HG03521 (cell line): ENCODE measurements at regions not wholly inside any gene's neighbourhood (a gene's known extent, or its start where the extent isn't known, plus 50 kb on each side); places are given as distances from the start of the nearest gene placed in this dataset.

Experiments used
- ATAC-seq: cut with Tn5 transposase; IDR thresholded peaks from one replicate; pipeline ENCODE4 v1.9.1; 2021; ENCODE audit warnings: mild to moderate bottlenecking, moderate library complexity; ENCODE audit not compliant: unreplicated experiment

DNA sequence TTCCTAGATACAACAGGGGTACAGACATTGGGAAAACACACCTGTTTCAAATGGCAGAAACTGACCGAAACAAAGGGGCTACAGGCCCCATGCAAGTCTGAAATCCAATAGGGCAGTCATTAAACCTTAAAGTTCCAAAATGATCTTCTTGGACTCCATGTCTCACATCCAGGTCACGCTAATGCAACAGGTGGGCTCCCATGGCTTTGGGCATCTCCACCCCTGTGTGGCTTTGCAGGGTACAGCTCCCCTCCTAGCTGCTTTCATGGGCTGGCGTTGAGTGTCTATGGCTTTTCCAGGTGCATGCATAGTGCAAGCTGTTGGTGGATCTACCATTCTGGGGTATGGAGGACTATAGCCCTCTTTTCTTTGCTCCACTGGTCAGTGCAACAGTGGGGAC, 248.1 kb upstream of the RHOBTB1 start:
- ATAC-seq: no peak

DNA sequence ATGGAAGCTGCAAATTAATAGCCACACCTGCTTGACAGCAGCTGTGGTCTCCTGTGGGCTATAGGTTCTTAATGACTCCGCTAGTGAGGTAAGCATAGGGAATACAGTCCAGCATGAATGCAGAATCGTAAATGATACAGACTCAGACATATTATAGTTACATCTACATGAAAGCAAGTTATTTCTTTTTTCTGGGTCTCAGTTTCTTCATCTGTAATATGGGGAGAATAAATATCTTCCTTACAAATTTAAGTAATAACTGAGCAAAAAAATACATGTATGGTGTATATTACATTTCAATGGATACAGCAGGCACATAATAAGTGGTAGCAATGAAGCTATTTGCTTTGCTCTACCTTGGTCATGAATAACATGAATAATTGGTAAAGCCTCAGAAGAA, 245.9 kb upstream of the RHOBTB1 start:
- ATAC-seq: no peak

DNA sequence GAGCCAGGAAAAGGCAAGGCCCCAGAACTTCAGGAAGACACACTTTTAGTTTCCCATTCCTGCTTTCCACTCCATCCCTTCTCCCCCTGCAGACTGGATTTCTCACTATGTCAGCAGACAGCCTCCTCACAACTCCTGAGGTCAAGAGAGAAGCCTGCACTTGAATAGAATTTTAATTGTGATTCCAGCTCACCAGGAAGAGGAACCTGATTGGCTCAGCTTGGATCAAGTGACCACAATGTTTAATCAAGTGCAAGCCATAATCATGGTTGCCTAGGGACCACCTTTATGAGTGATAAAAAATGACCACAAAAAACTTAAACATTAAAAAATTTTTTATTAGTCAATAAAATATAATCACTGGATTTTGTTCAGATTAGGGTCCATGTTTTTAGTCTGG, 244.7 kb upstream of the RHOBTB1 start:
- ATAC-seq: no peak

DNA sequence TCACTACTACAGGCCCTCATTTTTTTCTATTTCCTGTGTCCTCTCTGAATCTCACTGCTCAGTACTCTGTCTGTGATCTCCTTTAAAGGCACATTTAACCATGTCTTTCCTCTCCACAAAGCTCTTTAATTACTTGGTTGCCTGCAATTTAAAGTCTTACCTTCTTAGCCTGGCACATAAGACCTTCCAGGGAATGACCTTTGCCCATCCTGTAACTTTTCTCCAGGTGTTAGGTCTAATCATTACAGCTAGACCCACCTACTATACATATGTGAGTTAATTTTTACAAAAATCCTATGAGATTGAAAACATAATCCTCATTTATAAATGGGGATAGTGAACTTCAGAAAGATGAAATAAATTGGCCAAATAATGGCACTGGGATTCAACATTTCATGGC, 244.1 kb upstream of the RHOBTB1 start:
- ATAC-seq: no peak

DNA sequence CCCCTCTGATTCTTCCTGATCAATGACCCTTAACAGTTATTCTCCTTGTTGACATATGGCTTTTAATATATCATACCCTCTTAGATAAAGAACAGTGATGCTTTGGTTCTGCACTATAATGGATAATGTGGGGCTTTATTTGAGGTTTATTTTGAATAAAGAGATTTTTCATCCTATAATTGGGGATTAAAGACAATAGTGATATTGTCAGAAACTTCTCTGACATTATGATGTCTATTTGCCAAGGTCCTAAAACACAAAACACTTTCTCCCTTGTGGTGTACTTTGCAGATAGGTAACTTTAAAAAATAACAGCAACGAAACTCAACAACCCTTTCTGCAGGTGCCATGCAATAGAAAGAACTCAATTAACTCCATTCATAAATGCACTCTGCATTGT, 243.6 kb upstream of the RHOBTB1 start:
- ATAC-seq: no peak

DNA sequence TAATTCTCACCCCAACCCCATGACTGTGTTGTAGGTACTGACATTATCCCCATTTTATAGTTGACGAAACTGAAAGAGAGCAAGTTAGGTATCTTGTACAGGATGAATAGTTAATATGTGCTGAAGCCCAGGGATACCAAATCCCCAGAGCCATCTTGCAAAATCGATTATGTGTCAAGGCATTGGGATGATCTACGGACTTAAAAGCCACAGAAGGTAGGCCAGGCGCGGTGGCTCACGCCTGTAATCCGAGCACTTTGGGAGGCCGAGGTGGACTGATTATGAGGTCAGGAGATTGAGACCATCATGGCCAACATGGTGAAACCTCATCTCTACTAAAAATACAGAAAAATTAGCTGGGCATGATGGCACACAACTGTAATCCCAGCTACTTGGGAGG, 242.4 kb upstream of the RHOBTB1 start:
- no peak for ATAC-seq

DNA sequence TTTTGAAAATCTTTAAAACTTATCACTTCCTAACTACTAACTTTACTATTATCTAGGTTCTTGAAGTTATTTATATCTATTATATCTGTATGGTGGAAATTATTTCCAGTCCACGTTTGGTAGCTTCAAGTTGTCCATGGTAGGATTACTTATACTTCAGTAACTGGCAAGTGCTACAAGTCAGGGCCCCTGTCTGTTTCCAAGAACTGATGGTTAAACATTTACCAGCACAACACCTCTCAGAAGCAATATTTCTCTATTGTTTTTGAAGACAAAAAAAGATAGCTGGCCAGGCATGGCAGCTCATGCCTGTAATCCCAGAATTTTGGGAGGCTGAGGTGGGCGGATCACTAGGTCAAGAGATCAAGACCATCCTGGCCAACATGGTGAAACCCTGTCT, 240.4 kb upstream of the RHOBTB1 start:
- ATAC-seq: no peak

DNA sequence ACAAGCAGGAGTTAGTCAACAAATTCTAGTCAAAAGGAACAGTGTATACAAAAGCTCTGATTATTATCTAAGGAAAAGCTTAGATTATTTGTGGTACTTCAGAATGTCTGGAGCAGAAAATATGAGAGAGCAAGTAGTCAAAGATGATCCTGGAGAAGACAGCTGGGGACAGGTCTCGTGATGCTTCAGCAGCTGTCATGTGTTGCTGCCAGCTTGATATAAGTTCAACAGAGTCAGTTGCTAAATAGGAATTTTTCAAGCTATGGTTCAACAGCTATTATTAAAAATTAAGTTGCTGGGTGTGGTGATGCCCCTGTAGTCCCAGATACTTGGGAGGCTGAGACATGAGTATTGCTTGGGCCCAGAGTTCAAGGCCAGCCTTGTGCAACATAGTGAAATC, 240.0 kb upstream of the RHOBTB1 start:
- ATAC-seq: no peak

DNA sequence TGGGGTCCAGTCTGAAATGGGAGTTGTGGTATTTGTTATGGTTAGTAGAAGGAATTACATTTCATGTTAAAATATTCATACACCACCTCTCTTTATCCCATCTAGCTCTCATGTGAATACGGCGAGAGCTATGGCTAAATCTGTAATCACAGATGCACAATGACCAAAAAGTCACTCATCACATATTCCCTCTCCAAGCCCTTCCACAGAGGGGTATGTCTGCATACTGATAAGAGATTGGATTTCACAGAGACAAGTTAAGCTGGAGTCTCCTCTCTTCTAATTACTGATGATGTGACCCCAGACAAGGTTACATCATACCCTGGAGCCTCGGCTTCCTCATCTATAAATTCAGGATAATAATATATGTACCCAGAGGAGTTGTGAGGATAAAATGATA, 237.8 kb upstream of the RHOBTB1 start:
- ATAC-seq: no peak

DNA sequence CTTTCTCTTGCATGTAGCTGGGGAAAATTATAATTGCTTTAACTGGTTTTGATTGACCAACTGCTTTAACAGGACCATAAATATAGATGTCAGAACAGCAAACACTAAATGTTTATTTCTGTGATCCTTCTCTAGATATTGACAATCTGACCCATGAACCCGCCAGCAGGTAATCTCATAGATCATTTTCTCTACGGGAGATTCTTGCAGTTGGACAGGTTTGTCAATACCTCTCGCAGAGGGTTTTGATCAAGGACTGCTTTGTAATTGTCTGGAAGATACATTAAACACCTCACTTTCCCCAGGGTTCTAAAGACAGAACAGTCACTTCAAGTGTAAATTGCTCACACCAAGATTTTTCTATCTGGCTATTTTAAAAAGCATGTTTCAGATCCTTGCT, 235.8 kb upstream of the RHOBTB1 start:
- no peak for ATAC-seq

DNA sequence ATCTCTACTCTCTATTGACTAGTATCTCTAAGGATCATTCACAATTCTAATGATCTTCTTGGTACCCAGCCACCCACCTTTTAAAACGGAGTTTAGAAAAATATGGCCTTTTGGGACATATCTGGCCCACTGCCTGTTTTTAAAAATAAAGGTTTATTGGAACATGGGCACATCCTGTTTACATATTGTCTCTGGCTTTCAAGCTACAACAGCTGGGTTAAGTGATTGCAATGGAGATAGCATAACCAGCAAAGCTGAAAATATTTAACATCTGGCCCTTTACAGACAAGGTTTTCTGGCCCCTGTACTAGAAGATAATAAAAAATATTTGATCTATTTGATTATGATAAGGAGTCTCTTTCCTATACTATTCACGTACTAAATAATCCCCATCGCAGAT, 232.4 kb upstream of the RHOBTB1 start:
- no peak for ATAC-seq

DNA sequence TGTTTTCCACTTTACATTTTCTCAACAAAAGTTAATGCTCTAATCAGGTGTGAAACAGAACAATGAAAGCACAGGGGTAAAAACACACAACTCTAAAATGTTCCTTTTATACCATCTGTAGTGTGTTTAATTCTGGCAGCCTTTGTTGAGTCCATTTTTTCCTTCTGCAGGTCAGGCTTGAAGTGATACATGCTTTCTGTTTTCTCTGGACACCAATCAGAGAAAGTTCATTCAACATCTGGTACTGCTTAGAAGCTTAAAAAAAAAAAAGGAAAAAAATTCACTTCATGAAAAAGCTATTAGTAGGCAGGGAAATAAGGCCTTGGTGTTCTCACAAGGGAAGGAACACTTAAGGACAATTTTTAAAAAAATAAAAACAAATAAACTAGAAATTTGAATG, 231.3 kb upstream of the RHOBTB1 start:
- no peak for ATAC-seq

DNA sequence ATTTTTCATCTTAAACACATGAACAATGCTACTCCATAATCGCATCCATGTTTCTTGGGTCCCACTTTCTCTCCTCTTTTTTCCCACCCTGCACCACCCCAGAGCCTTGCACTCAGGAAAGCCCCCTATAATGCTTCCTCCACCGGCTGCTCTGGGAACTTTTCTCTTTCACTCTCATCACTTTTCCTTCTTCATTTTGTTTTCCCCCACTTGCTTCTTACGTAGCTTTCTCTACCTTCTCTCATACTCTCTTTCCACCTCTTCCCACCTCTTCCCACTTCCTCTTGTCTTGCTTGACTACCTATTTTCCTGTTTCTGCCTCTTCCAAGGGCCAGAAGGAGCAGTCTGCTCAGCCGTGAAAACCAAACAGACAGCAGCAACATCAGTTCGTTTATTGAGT, 229.5 kb upstream of the RHOBTB1 start:
- no peak for ATAC-seq

DNA sequence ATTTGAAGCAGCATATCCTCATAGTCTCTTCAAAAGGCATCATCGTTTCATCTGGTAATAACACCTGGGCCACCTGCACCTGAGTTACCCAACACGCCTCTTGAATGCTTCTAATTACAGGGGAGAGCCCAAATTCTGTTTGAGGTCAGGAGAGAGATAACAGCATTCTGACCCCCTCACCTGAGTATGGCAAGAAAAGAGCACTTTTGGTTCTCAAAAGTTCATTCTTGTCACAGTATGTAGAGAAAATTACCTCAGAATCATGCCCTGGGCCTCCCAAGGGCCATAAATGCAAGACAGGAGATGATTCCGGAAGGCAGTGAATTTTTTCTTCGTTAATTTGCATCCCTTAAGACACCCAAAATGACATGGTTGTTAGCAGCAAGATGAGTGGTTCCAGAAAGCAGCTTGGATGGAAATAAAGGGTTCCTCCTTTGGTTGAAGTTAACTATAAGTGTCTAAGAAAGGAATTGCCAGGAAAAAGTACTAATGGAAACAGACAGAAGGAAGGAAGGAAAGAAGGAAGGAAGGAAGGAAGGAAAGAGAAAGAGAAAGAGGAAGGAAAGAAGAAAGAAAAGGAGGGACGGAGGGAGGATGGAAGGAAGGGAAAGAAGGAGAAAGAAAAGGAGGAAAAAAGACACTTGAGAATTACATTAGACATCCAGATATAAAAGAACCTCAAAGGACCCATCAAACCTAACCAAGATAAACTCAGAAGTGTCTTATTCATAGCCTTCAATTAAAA, 228.4 kb upstream of the RHOBTB1 start:
- no peak for ATAC-seq

DNA sequence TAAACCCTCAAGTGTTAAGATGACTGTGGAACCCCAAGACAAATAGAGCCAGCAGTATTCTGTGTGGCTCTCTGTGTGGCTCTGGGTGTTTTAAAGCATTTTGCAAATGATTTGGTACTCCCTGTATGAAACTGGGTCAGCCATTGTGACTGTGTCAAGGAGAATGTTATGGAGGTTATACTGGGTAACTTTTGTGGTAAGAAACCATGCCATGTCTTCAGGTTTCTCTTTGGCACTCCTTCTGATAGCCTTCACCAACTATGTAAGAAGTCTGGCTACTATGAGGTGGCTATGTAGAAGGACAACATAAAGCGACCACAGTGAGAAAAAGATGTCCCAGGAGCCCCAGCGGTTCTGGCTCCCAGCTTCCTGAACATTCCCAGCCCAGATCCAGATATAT, 226.6 kb upstream of the RHOBTB1 start:
- ATAC-seq: no peak

DNA sequence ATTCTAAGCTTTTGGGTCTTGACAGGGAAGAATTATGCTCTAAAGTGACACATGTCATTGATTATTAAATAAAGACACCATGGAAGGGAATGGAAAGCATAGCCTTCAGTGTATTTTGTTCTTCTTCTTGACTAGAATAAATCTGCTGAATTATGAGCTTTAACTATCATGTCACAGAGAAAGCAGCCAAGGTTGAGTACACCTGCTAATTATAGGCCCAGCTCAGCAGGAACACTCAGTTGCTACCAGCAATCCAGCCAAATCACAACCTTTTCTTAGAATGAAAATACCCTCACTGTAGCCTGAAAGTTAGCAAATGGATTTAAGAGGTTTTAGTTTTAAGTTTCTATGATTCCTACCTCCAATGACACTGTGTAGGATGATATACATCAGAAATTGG, 225.3 kb upstream of the RHOBTB1 start:
- ATAC-seq: no peak

DNA sequence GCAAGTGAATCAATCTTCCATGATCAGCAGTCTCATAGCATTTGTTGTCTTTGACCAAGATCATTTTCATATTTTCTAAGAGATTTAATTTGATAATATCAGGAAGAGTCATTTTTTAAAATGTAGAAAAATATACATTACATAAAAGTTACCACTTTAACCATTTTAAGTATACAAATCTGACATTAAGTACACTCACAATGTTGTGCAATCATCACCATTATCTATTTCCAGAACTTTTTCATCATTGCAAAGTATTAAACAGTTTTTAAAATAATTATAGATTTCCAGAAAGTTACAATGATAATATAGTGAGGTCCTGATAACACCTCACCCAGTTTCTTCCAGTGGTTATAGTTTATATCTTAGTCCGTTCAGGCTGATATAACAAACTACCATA, 222.5 kb upstream of the RHOBTB1 start:
- ATAC-seq: no peak

DNA sequence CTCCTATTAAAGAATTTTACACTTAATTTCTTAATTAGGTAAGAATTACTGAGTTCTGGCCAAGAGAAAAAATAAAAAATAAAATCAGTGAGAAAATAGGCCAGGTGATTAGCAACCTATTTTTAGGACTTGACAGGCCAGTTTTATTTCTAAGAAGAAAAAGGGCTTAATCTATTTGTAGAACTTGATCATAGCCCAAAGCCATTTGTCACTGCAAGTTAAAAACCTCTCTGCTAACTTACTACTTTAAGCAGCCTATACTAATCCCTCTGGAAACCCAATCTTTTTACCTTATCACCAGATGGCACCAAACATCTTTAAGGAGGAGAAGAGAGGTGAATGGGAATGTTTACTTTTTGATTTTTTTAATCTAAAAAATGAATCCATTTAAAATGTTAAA, 222.1 kb upstream of the RHOBTB1 start:
- no peak for ATAC-seq

DNA sequence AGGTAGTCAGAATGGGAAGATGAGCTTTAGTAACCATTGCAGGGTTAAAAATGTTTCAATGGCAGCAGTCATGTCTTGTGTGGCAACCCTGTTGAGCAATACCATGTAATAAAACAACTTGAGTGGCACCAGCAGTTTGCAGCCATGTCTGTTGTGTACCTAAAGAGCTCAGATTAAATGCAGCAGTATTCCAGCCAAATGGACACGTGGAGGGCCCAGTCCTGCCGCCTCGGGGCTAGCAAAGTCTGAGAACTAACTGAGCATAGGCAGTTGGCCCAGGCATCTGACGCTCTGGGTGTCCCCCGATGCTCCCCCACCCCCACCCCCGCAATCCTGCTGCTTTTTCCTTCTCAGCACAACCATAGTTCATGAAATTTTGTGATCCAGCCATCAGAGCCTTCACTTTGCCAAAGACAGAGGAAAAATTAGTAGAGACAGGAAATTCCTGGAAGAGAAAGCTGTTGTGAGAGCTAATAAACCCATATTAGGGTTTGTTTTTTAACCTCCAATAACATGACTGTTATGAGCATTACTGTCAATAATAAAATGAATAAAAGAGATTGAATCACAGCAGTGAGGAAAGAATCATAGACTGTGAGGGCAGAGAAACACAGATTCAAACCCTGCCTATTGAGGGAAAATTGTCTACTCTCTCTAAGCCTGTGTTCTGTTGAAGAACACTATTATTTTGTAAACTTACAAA, 220.6 kb upstream of the RHOBTB1 start:
- ATAC-seq: no peak

DNA sequence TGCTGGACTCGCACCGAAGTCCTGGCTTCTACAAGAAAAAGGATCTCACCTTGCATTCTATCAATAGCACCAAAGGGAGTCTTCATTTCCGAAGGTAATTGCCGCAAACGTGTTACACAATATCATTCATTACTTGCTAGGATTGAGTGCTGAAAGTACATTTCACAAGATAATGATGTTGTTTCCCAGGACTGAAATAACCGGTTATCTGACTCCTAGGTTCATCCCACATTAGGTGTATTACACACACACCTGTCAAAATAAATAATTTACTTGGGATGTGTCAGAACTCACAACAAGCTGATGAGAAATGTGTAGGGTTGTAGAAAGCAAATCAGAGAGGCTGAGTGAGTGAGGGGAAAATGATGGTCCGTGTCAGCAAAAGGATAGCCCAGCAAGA, 219.4 kb upstream of the RHOBTB1 start:
- ATAC-seq: no peak

DNA sequence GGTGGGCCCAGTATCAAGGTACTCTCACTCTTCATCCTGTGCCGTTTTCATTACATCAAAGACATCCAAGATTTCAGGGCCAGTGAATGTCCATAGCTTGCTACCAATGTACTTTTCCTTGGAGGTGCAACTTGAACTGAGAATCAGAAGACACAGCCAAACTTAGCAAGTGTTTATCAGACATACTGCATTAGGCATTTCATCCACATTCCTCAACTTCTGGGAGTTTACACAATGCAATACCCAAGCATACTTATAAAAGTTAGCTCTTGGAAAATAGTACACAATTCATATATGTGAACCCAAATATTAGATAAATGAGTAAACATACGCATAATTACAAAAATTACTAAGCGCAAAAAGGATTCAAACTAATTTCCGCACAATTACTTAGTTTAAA, 216.3 kb upstream of the RHOBTB1 start:
- ATAC-seq: no peak

DNA sequence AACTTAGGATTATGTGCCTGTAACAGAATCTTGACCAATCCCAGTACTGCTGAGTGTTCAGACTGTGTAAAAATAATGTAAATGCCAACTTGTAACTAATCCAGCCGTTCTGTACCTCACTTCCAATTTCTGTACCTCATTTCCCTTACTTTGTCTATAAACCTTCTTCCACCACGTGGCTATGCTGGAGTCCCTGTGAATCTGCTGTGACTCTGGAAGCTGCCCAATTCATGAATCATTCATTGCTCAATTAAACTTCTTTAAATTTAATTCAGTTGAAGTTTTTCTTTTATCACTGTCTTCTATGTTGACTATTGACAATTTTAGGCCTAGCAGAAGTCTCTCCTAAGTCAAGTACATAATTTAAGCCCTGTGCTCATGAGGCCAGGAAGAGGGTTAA, 215.3 kb upstream of the RHOBTB1 start:
- ATAC-seq: no peak

DNA sequence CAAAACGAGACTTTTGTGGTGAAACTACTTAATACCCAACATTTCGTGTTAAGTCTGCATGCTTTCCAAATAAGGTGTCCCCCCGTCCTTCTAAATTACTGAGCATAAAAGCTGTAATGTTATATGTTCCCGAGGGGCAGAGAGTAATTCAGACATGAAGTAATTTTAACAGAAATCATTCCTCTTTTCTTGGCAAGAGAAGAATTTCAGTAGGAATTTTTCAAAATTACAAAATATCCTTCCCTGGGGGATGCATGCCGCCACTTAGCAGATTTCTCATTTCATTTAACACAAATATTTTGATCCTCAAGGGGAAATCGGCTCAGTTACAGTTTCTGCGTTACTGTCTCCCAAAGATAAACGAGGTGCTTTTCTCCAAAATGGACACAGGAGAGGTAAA, 213.2 kb upstream of the RHOBTB1 start:
- no peak for ATAC-seq
